CD4-positive, alpha-beta T cell treated with Interferon gamma for 1 hour (primary cell): ENCODE measurements at regions not wholly inside any gene's neighbourhood (a gene's known extent, or its start where the extent isn't known, plus 50 kb on each side); places are given as distances from the start of the nearest gene placed in this dataset.

Experiments used
- DNase-seq: peaks from one replicate; pipeline ENCODE4 v3.0.0-alpha.2; 2020

GRCh38 chr1:104733866-104734265 is 984.2 kb downstream of the AMY1C start:
- no peak for DNase-seq

DNA sequence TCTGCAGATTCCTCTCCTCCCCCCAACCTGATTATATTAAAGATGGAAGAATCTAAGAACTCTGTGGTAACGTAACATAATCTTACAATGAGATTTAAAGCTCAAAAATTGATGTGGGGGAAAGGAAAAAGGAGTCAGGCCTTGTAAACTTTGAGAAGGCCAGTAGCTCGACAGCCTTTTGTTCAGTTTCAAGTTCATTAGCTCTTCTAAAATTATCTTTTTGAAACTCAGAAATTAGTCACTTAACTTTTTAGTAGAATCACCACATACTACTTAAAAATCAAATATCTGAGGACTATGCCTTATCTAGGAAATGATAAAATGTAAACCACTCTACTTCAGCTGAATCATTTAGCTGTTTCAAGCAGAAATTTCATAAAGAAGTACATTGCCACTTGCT is 996.2 kb downstream of the AMY1C start:
- DNase-seq: no peak

DNA sequence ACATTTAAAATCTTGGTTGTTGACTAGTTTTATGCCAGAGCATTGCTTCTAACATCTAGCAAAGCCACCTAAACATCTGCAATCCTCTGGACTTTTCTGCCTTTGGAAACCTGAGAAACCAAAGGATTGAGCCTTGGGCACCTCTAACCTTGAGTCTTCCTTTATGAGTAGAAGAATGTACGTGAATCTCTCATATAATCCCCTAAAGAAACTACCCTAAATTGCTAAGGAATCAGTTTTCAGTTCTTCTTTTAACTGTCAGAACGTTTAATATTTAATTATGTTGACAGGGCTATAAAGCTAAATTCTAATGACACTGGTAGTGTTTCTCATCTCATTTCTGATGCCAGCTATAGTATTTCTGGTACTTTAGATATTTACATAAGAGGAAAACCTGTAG is 997.3 kb downstream of the AMY1C start:
- no peak for DNase-seq

DNA sequence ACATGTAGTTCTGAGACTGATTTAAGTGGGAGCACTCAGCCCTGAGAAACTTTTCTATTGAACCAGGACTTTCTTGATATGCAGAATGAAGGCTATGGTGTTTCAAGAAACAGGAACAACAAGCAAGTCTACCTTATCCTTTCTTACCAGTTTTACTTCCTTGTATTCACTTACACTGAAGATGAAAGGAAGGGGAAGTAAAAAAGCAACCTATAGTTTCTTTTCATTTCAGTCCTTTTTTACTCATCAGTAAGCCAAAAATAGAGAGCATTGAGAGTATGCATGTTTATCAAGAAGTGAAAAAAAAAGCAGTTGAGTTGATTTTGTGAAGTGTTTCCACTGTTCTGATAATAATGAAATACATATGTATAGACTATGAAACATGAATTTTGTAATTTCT is 1010.3 kb downstream of the AMY1C start:
- DNase-seq: no peak

DNA sequence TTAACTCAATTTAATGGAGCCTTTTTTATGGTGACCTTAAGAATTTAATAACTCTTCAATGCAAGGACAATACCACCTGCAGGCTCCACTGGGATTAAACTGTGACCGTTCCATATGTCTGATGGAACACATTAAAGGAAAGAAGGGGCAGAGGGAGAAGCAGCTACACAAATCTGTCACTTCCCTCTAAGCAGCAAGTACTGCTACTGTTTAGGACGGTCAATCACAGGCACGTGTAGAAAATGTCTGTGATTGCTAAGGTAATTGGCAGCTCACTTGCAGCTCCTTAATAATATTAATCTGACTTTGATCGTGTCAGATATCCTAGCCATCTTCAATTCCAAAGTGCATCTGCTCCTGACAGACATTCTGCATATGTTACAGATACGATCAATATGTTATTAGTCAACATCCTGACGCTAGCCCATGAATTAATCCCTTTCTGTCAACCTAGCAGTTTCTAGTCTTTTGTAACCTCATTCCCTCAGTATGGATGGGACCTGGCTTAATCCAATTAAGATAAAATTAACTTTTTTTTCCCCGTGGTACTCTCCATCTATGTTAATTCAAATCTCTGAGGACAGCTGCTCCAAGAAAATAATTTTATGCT is 1012.4 kb downstream of the AMY1C start:
- DNase-seq: no peak

GRCh38 chr1:104765085-104765484 is 1015.4 kb downstream of the AMY1C start:
- DNase-seq: no peak

DNA sequence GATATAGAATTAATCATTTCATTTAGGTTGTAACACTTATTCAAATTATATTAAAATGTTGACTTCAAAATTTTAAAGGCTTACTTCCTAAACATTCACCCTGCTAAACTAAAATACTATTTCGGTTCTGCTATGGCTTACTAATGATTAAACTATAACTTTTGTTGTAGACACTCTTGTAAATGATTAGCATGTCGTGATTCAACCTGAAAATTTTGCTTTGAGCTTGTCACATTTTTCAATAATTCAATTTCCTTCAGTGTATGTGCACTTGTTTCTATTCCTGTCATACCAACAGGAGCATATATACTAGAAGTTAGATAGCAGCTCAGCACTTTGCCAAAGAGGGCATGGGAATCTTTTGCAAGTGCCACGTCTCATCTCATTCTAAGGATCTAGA is 1018.8 kb downstream of the AMY1C start:
- DNase-seq: no peak

DNA sequence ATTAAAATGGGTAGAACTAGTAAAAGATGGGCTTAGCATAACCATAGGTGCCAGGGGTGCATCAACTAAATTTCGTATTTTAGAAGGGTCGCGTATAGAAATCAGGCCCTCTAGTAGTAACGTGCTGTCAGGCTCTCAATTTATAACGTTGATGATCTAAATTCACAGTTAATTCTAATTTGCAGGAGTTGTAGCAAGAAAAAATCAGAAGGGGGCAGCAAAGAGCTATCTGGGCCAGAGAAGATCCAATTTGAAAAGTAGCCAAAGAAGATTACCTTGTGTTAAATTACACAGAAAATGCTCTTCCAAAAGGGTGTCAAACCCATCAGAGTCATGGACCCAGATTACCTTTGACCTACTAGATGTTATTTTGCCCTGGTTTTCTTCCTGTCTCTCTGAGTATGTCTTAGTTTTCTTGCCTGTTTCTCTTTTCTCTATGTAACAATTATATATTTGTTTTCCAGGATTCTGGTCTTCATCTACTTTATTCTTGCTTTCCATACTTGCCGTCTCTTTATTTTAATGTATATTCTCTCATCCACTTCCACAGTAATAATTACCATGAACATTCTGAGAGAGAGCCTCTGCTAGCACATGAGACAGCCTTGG is 1030.9 kb downstream of the AMY1C start:
- no peak for DNase-seq

- no peak for DNase-seq
Observed at GRCh38 chr1:104785575-104786187, 1036.0 kb downstream of the AMY1C start.

- DNase-seq: no peak
Observed at GRCh38 chr1:104787866-104788510, 1038.3 kb downstream of the AMY1C start.

DNA sequence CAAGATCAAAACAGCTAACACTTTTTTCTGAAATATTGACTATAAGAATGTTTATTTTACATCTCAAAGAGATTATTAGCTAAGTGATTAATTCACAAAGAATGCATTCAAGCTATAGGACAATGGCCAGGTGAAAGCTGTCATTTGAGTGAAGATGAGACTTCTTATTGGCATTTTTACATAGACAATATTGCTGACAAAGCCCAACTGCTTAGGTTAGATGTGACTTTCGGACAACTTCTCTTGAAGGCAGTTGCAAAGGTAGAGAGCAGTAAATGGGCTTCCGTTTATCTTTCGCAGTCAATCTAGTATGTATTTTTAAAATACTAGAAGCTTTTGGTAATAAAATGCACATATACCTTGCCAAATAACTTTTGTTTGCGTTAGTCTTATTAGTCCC is 1041.3 kb downstream of the AMY1C start:
- DNase-seq: no peak

DNA sequence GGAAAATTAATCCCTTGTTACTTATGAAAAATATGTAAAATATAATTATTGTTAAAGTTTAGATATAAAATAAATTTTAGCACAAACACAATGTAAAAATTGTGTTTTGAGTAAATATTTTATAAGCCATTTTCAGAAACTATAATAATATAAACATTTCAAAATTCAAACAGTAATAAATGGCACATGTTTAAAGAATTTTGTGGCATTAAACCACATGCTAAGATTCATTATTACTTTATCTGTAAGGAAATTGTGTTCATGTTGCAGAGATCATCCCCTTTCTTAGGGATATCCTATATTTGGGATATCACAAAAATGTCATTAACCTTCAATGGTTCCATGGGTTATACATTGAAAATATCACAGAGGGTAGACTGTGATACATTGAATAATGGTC is 1044.3 kb downstream of the AMY1C start:
- no peak for DNase-seq

GRCh38 chr1:104795931-104796330 is 1046.2 kb downstream of the AMY1C start:
- no peak for DNase-seq

GRCh38 chr1:104797982-104798381 is 1048.3 kb downstream of the AMY1C start:
- DNase-seq: no peak

GRCh38 chr1:104801344-104801743 is 1051.6 kb downstream of the AMY1C start:
- no peak for DNase-seq

DNA sequence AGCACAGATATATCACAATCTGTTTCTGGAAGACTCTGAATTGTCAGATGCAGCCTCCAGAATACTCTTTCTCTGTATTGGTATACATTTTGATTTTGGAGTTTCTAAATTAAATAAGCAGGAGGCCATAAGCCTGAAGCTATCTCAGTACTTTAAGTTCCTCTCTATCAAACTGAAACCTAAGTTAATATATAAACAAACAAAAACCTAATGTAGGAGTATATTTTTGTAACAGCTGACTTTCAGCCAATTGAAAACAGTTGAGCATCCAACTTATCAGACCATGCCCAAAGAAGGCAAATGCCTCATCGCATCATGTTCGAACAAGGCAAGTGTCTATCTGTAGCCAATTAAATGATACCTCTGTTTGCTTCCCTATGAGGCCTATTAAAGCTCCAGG is 1054.4 kb downstream of the AMY1C start:
- DNase-seq: no peak

DNA sequence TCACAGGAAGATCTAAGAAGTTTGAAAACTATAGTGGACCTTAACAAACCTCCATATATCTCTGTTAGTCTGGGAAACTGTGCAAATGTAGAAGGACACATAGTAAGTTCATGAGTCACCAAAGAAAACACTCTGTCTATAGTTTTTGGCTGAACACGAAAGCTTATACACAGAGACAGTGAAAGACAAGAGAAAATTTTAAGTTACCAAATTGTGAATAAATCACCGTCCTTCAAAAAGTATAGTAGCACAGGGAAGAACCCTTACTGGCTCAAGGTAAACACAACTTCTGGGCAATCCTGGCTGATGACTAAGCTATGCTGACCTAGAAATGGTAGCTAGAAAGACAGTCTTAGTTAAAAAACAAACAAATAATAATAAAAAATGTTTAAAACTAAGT is 1057.9 kb downstream of the AMY1C start:
- no peak for DNase-seq

GRCh38 chr1:104825401-104825800 is 1075.7 kb downstream of the AMY1C start:
- no peak for DNase-seq

GRCh38 chr1:104830534-104830933 is 1080.8 kb downstream of the AMY1C start:
- DNase-seq: no peak

DNA sequence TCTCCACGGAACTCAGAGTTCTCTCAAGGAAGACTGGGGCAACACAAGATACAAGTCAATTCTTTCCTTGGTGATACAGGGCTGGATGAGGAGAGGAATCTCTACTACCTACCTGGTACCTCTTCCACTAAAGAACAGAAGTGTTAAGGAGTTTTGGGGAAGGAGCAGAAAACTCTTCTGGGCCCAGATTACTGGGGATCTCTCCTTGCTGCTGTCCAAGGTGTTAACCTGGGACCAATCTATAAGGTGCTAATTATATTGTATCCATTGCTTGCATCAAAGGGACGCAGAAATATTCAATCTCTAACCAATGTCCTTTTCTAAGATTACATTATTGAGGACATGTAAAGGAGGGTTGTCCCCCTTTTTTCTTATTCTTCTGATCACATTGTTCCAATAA is 1102.5 kb downstream of the AMY1C start:
- no peak for DNase-seq

GRCh38 chr1:104853276-104853675 is 1103.6 kb downstream of the AMY1C start:
- DNase-seq: no peak

GRCh38 chr1:104854529-104854928 is 1104.8 kb downstream of the AMY1C start:
- no peak for DNase-seq

DNA sequence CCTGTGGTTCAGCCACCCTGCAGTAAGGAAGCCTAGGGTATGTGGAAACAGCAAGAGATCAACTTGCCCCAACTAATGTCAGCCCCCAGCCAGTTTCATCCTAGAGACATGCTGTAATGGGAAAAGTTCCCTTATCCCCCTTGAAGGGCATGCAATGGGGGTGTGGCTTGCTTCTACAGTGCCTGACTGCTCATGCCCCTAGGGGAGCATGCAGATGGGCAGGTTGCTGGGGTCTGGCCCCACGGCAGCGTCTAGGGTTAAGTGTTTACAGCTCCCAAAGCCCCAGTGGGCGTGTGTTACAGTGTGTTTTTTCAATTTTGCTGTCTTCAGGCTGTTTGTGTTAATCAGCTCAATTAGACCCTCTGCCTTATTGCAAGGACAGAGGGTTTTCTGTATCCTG is 1105.9 kb downstream of the AMY1C start:
- DNase-seq: no peak

DNA sequence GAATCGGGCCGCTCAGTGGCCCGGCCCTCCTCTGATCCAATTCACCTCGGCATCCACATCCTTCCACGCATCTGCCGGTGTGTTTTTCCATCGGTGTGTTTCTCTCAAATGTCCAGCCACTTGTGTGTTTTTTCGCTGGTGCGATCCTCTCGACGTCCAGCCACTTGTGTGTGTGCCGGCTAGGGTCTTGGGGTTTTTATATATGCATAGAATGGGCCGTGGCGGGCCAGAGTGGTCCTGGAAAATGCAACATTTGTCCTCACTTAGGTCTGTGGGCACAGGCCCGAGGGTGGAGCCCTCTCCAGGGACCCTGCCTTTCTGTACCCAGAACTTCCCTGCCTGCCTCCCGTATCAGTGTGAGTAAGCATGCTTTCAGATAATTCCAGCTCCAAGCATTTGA is 1106.4 kb downstream of the AMY1C start:
- DNase-seq: no peak
